Liver (tissue), 3 donors: ENCODE measurements at regions not wholly inside any gene's neighbourhood (a gene's known extent, or its start where the extent isn't known, plus 50 kb on each side); places are given as distances from the start of the nearest gene placed in this dataset.

ENCODE experiments used
- ATF3 ChIP-seq: IDR thresholded peaks from 2 replicates; pipeline ENCODE4 v1.6.1; 2016; ENCODE audit warnings: antibody characterized with exemption
- CTCF ChIP-seq: fragments of 150-350 bp; IDR thresholded peaks from 2 replicates; pipeline ENCODE4 v1.5.1; 2017; ENCODE audit warnings: improper control_type of control experiment, low read depth, low read length; ENCODE audit not compliant: missing input control
- EGR1 ChIP-seq, 2 donors: IDR thresholded peaks; 2 replicates each; pipeline ENCODE4 v1.6.1; 2016 to 2018; ENCODE audit warnings: antibody characterized with exemption in 2 of 2, low read depth in 2 of 2
- JUND ChIP-seq, 2 donors: IDR thresholded peaks; 2 replicates each; pipeline ENCODE4 v1.6.1; 2016; ENCODE audit warnings: antibody characterized with exemption in 2 of 2
- MAX ChIP-seq: IDR thresholded peaks from 2 replicates; pipeline ENCODE4 v1.6.1; 2016; ENCODE audit warnings: antibody characterized with exemption
- RAD21 ChIP-seq, 2 donors: IDR thresholded peaks; 2 replicates each; pipeline ENCODE4 v1.6.1; 2016; ENCODE audit warnings: antibody characterized with exemption in 2 of 2, mild to moderate bottlenecking in 2 of 2
- REST ChIP-seq: IDR thresholded peaks from 2 replicates; pipeline ENCODE4 v1.6.1; 2016; ENCODE audit warnings: antibody characterized with exemption, mild to moderate bottlenecking
- RXRA ChIP-seq, 2 donors: IDR thresholded peaks; 2 replicates each; pipeline ENCODE4 v1.6.1; 2017 to 2018; ENCODE audit warnings: antibody characterized with exemption in 2 of 2, mild to moderate bottlenecking in 1 of 2
- SP1 ChIP-seq: IDR thresholded peaks from 2 replicates; pipeline ENCODE4 v1.6.1; 2018; ENCODE audit warnings: antibody characterized with exemption, mild to moderate bottlenecking
- TAF1 ChIP-seq: conservative IDR thresholded peaks from 2 replicates; pipeline ENCODE4 v1.6.1; 2016; ENCODE audit warnings: antibody characterized with exemption, mild to moderate bottlenecking
- YY1 ChIP-seq: IDR thresholded peaks from 2 replicates; pipeline ENCODE4 v1.6.1; 2016; ENCODE audit warnings: antibody characterized with exemption, mild to moderate bottlenecking
- TF ChIP-seq, protein P1 (sequence below): IDR thresholded peaks from 2 replicates; pipeline ENCODE4 v1.6.1; 2016; ENCODE audit warnings: antibody characterized with exemption
- donor health status: healthy.
- donor health status: healthy.

DNA sequence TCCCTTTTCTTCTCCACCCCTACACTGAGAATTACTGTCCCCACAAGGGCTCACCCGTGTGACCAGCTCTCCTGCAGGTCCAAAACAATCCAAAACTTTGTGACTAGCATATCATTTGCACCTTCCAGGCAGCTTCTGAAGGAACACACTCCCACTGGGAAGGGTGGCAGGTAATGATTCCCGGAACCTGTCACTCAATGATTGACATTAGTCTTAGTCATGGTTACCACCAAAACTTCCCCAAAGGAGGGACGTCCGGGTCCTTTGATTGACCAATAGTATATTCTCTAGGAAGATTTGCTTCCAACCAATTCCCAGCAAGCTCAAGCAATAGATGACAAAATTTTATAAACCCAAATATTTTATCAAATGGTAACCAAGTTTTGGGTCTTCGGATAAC is 127.7 kb upstream of the MYLIP start:
- TF ChIP-seq CTCF (no peak), RAD21 (IDR thresholded peaks at IDR 0.05) (no peak), ATF3 (no peak), RXRA (IDR thresholded peaks at IDR 0.05) (no peak), MAX (no peak), YY1 (no peak), TAF1 (no peak), SP1 (no peak), JUND (IDR thresholded peaks at IDR 0.05) (no peak), EGR1 (IDR thresholded peaks at IDR 0.05; ENCODE audit: low read depth in 2 of 2) (no peak), REST (no peak)
- TF ChIP-seq, protein P1, sequence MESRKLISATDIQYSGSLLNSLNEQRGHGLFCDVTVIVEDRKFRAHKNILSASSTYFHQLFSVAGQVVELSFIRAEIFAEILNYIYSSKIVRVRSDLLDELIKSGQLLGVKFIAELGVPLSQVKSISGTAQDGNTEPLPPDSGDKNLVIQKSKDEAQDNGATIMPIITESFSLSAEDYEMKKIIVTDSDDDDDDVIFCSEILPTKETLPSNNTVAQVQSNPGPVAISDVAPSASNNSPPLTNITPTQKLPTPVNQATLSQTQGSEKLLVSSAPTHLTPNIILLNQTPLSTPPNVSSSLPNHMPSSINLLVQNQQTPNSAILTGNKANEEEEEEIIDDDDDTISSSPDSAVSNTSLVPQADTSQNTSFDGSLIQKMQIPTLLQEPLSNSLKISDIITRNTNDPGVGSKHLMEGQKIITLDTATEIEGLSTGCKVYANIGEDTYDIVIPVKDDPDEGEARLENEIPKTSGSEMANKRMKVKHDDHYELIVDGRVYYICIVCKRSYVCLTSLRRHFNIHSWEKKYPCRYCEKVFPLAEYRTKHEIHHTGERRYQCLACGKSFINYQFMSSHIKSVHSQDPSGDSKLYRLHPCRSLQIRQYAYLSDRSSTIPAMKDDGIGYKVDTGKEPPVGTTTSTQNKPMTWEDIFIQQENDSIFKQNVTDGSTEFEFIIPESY: no peak
